ENCODE measurements at regions not wholly inside any gene's neighbourhood (a gene's known extent, or its start where the extent isn't known, plus 50 kb on each side); places are given as distances from the start of the nearest gene placed in this dataset.

GRCh38 chr2:151067658-151068369, 193.8 kb downstream of the RBM43 start:
- TF ChIP-seq CTCF (IDR thresholded peaks at IDR 0.05): no peak
- no peak for TF ChIP-seq POLR2A (IDR thresholded peaks at IDR 0.05)
